ENCODE measurements at regions not wholly inside any gene's neighbourhood (a gene's known extent, or its start where the extent isn't known, plus 50 kb on each side); places are given as distances from the start of the nearest gene placed in this dataset.
"Not testable (repeated sequence)": the region's sequence is repeated elsewhere in the genome, so short reads cannot be mapped to it uniquely, and the experiment has no call there.

- no peak for DNase-seq (ENCODE audit: low read depth, low spot score)
- in situ Hi-C loops (cut with HindIII; ENCODE audit: low sequenced_read_pairs) = no loop called here
- TF ChIP-seq, protein P1, sequence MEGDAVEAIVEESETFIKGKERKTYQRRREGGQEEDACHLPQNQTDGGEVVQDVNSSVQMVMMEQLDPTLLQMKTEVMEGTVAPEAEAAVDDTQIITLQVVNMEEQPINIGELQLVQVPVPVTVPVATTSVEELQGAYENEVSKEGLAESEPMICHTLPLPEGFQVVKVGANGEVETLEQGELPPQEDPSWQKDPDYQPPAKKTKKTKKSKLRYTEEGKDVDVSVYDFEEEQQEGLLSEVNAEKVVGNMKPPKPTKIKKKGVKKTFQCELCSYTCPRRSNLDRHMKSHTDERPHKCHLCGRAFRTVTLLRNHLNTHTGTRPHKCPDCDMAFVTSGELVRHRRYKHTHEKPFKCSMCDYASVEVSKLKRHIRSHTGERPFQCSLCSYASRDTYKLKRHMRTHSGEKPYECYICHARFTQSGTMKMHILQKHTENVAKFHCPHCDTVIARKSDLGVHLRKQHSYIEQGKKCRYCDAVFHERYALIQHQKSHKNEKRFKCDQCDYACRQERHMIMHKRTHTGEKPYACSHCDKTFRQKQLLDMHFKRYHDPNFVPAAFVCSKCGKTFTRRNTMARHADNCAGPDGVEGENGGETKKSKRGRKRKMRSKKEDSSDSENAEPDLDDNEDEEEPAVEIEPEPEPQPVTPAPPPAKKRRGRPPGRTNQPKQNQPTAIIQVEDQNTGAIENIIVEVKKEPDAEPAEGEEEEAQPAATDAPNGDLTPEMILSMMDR (IDR thresholded peaks at IDR 0.05; ENCODE audit: low read depth, low read length) = no peak
- no peak overlapping the region for H3K4me3 ChIP-seq (ENCODE audit: low read depth, low read length)
Observed at GRCh38 chr16:85203462-85203813, 91.2 kb upstream of the CIBAR2 start.

DNA sequence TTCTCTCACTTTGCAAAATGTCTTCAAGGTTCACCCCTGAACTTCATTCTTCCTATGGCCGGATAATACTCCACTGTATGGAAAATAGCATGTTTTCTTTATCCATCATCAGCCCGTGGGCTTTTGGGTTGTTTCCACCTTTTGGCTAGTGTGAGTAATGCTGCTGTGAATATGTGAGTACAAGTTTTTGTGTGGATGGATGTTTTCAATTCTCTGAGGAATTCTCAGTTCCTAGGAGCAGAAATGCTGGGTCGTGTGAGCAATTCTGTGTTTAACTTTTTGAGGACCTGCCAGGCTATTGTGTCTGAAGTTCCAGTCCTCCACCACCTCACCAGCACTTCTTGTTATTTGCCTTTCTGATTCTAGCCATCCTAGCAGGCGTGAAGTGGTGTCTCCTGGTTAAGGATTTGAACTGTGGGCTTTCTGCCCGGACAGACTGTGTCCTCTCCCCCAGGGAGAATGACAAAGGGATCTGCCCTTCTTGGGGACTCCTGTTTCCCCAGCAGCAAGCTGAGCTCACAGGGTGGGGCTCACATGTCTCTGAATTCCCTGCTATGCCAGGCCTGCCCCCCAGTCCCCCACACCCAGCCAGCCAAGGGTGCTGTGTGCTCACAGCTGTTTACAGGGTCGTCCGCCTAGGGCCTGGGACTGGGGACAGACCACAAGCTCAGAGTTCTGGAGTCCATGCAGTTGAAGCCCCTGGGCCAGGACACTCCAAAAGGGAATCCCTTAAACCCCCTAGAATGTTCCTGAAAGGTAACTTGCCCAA, 92.2 kb upstream of the CIBAR2 start:
- peak; percentile 72 for DNase-seq (ENCODE audit: low read depth, low spot score)
- in situ Hi-C loops (cut with HindIII; ENCODE audit: low sequenced_read_pairs) = no loop called here
- H3K4me3 ChIP-seq (ENCODE audit: low read depth, low read length) = no peak overlapping the region
- TF ChIP-seq, protein P1 (IDR thresholded peaks at IDR 0.05; ENCODE audit: low read depth, low read length) = no peak

- DNase-seq (ENCODE audit: low read depth, low spot score); H3K4me3 ChIP-seq (ENCODE audit: low read depth, low read length); in situ Hi-C loops (cut with HindIII; ENCODE audit: low sequenced_read_pairs): not testable (repeated sequence)
Observed at GRCh38 chr16:85205257-85205656, 93.0 kb upstream of the CIBAR2 start.

- DNase-seq (ENCODE audit: low read depth, low spot score) = no peak
- in situ Hi-C loops (cut with HindIII; ENCODE audit: low sequenced_read_pairs) = no loop called here
- TF ChIP-seq, protein P1 (IDR thresholded peaks at IDR 0.05; ENCODE audit: low read depth, low read length) = no peak
- H3K4me3 ChIP-seq (ENCODE audit: low read depth, low read length) = no peak overlapping the region
Observed at GRCh38 chr16:85205747-85206471, 93.6 kb upstream of the CIBAR2 start.

DNA sequence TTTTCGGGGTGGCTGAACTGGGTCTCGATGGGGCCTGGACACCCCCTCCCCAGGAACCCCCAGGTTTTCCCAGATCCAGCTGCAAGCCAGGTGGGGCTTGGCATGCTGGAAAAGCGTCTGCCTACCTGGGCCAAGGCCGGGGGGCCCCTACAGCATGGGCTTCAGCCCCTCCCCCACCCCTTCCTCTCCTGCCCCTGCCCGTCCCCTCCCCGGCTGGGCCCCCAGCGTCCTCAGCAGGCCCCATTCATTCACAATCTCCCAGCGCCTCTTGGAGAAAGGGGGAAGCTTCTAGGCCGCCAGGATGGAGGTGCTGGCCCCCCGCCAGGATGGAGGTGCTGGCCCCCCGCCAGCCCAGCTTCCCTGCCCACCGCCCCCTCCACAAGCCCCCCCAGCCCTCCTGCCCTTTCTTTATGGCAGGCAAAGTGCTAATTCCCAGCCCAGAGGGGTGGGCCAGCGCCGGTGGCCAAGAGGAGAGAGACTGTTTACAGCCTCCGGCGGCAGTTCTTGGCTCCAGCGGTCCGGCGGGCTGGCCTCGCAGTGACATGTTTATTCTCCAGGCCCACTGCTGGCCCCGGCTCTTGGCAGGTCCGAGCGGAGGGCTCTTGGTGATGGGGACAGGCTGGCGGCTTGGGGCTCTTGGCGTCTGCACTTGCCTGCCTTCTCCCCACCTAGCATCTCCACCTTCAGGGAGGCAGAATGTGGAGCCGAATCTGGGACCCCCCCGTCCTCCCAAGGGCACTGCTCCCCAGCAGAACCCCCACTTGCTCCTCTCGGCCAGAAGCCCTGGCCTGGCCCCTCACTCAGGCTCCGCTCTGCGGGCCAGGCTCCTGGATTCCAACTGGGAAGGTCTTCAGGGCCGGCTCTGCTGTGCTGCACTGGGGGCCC, 94.4 kb upstream of the CIBAR2 start:
- no peak for DNase-seq (ENCODE audit: low read depth, low spot score)
- in situ Hi-C loops (cut with HindIII; ENCODE audit: low sequenced_read_pairs) = no loop called here
- no peak overlapping the region for H3K4me3 ChIP-seq (ENCODE audit: low read depth, low read length)
- TF ChIP-seq, protein P1 (IDR thresholded peaks at IDR 0.05; ENCODE audit: low read depth, low read length) = no peak

GRCh38 chr16:85207357-85207921, 95.2 kb upstream of the CIBAR2 start:
- TF ChIP-seq, protein P1 (IDR thresholded peaks at IDR 0.05; ENCODE audit: low read depth, low read length) = no peak
- no peak for DNase-seq (ENCODE audit: low read depth, low spot score)
- in situ Hi-C loops (cut with HindIII; ENCODE audit: low sequenced_read_pairs) = no loop called here
- H3K4me3 ChIP-seq (ENCODE audit: low read depth, low read length) = no peak overlapping the region

Measured in astrocyte of the spinal cord (primary cell).